Kidney (tissue), 13 donors: ENCODE measurements at regions not wholly inside any gene's neighbourhood (a gene's known extent, or its start where the extent isn't known, plus 50 kb on each side); places are given as distances from the start of the nearest gene placed in this dataset.
A peak's percentile ranks its signal among the peaks of the same experiment; 100 is the strongest.

ENCODE experiments used
- DNase-seq, 5 donors: peaks; one replicate each; pipeline ENCODE4 v3.0.0-alpha.2; 2013 to 2020
- FAIRE-seq: peaks from 2 replicates; lab custom pipeline; 2012; peaks lifted over from hg19 to GRCh38; lab: Jason Lieb, UNC
- H3K27ac ChIP-seq, 2 donors: one replicate each; pipeline ENCODE4 v1.7.0; 2013; ENCODE audit warnings: low read depth in 2 of 2, low read length in 2 of 2, inconsistent platforms in 1 of 2
- H3K27me3 ChIP-seq: one replicate; pipeline ENCODE4 v1.7.1; 2013; ENCODE audit warnings: low read length, inconsistent platforms; ENCODE audit not compliant: control insufficient read depth, insufficient read depth
- H3K36me3 ChIP-seq, 3 donors: one replicate each; pipeline versions ENCODE4 v1.7.0 to v1.7.1; 2013; ENCODE audit warnings: low read length in 3 of 3, control low read depth in 1 of 3, inconsistent platforms in 1 of 3; ENCODE audit not compliant: insufficient read depth in 3 of 3, control insufficient read depth in 2 of 3
- H3K4me1 ChIP-seq, 3 donors: one replicate each; pipeline versions ENCODE4 v1.7.0 to v1.7.1; 2013; ENCODE audit warnings: low read length in 3 of 3, inconsistent platforms in 1 of 3, low read depth in 1 of 3; ENCODE audit not compliant: control insufficient read depth in 2 of 3, insufficient read depth in 2 of 3
- H3K4me3 ChIP-seq, 3 donors: one replicate each; pipeline versions ENCODE4 v1.7.0 to v1.8.1; 2013; ENCODE audit warnings: low read length in 3 of 3, control low read depth in 1 of 3, inconsistent platforms in 1 of 3
- H3K9ac ChIP-seq, 3 donors: one replicate each; pipeline versions ENCODE4 v1.7.0 to v1.7.1; 2013; ENCODE audit warnings: low read length in 3 of 3, control low read depth in 1 of 3, inconsistent platforms in 1 of 3
- H3K9me3 ChIP-seq, 3 donors: one replicate each; pipeline versions ENCODE4 v1.7.0 to v1.7.1; 2013; ENCODE audit warnings: low read length in 3 of 3, control low read depth in 1 of 3, inconsistent platforms in 1 of 3; ENCODE audit not compliant: control insufficient read depth in 2 of 3, insufficient read depth in 1 of 3
- CTCF ChIP-seq: IDR thresholded peaks from 3 replicates; pipeline ENCODE4 v1.5.1; 2012; ENCODE audit warnings: mild to moderate bottlenecking, moderate library complexity, borderline replicate concordance; ENCODE audit not compliant: insufficient read depth; ENCODE audit errors: extremely low read depth
- intact Hi-C: fragments of 100-400 bp; cut with DNase I; formaldehyde crosslinking; loops from one replicate; pipeline ENCODE4 v1.11.1; 2022
- donor health status: control.
- donor health status: control.
- donor health status: control.
- donor health status: control.
- donor health status: control.
- donor health status: DM: yes; HTN: yes; CAD: no.
- donor health status: Normal renal cell carcinoma (clear cell type).

DNA sequence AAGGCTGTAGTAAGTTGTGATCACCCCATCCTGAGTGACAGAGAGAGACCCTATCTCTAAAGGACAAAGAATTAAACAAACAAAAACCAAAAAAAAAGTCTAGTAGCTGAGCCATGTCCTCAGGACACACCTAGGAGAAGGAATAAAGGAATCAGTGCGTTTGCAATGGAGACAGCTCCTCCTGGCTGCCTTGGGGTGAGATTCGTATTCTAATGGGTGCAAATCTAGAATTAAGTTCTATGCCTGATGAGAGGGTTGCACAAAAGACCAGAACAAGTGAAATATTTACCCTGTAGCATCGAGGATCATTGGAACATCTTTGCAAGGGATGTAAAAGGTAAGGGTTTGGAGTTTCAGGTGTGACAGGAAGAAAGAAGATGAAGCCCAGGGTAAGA lies 70.3 kb upstream of the BMAL1 start:
- Histone ChIP-seq H3K9ac (no peak overlapping the region), H3K9me3 (no peaks in the 10 kb centered on the region), H3K27me3 (no peaks in the 10 kb centered on the region), H3K36me3 (no peaks in the 10 kb centered on the region), H3K27ac (no peak overlapping the region), H3K4me1 (no peaks in the 10 kb centered on the region), H3K4me3 (no peak overlapping the region)
- TF ChIP-seq CTCF, result peak; percentile 3
- FAIRE-seq, result no peak
- no peak for DNase-seq
- intact Hi-C loops, result no loop called here

GRCh38 chr11:13207665-13208594 lies 69.7 kb upstream of the BMAL1 start:
- Histone ChIP-seq H3K36me3 (no peaks in the 10 kb centered on the region), H3K9me3 (no peaks in the 10 kb centered on the region), H3K27me3 (no peaks in the 10 kb centered on the region), H3K4me1 (no peaks in the 10 kb centered on the region), H3K4me3 (peak overlapping the region in 2 of 3 donors; percentile 47 to 50), H3K27ac (no peak overlapping the region), H3K9ac (no peak overlapping the region)
- FAIRE-seq (no peak), DNase-seq (peak in 1 of 5 donors; percentile 67)
- intact Hi-C loops, result no loop called here
- TF ChIP-seq CTCF, result no peak

DNA sequence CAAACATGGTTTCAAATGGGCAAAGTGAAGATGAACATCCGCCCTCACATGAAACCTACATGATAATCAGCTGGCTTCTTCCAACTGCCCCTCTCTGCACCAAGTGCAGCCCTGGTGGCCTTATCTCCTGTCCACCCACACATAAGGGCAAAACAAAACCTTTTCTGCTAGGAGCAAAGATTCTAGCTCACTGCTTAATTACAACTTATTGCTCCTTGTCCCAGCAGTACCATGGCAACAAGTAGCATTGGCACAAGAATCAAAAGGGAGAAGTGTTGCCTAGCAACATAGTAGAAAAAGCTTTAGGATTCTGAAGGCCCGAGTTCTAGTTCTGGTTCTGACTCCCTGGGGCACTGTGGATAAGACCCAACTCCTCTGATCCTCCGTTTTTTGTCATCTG lies 68.7 kb upstream of the BMAL1 start:
- Histone ChIP-seq H3K9ac (no peak overlapping the region), H3K4me3 (no peak overlapping the region), H3K4me1 (no peaks in the 10 kb centered on the region), H3K9me3 (no peaks in the 10 kb centered on the region), H3K27me3 (no peaks in the 10 kb centered on the region), H3K36me3 (no peaks in the 10 kb centered on the region), H3K27ac (no peak overlapping the region)
- no peak for FAIRE-seq
- DNase-seq, result no peak
- TF ChIP-seq CTCF, result no peak
- intact Hi-C loops, result no loop called here
